OCI-LY3 (cell line): ENCODE measurements at regions not wholly inside any gene's neighbourhood (a gene's known extent, or its start where the extent isn't known, plus 50 kb on each side); places are given as distances from the start of the nearest gene placed in this dataset.

Source experiments
- EZH2phosphoT487 ChIP-seq: fragments of 200-600 bp; shearing (Covaris generic); IDR thresholded peaks from 2 replicates; pipeline ENCODE4 v1.6.1; 2018; ENCODE audit warnings: antibody characterized with exemption, mixed run types, low read depth
- TF ChIP-seq, protein P1 (sequence below): fragments of 200-600, 300-600 bp; sonication (generic); IDR thresholded peaks from 2 replicates; pipeline ENCODE4 v1.5.1; 2014; ENCODE audit warnings: antibody characterized with exemption, low read length, low read depth

DNA sequence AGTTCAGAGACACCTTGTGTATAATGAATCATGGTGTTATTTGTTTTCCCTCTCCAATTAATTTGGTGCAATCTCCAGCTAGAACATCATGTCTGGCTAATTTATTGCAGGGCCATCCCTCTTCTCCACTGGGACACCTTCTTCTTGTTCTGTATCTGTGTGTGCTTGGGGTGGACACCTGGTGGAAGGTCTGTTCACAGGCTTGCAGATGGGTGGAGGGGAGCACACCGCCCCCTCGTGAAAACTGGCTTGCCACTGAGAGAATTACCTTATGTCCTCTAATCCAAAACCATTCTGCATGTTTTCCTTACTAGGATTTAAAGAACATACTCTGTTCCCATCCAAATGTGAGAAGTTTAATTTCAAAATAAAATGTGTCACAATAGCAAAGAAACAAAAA, 1160.4 kb upstream of the ZEB2 start:
- TF ChIP-seq, protein P1, sequence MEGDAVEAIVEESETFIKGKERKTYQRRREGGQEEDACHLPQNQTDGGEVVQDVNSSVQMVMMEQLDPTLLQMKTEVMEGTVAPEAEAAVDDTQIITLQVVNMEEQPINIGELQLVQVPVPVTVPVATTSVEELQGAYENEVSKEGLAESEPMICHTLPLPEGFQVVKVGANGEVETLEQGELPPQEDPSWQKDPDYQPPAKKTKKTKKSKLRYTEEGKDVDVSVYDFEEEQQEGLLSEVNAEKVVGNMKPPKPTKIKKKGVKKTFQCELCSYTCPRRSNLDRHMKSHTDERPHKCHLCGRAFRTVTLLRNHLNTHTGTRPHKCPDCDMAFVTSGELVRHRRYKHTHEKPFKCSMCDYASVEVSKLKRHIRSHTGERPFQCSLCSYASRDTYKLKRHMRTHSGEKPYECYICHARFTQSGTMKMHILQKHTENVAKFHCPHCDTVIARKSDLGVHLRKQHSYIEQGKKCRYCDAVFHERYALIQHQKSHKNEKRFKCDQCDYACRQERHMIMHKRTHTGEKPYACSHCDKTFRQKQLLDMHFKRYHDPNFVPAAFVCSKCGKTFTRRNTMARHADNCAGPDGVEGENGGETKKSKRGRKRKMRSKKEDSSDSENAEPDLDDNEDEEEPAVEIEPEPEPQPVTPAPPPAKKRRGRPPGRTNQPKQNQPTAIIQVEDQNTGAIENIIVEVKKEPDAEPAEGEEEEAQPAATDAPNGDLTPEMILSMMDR, result no peak
- TF ChIP-seq EZH2phosphoT487, result no peak
